IMR-90 (cell line): ENCODE measurements at regions not wholly inside any gene's neighbourhood (a gene's known extent, or its start where the extent isn't known, plus 50 kb on each side); places are given as distances from the start of the nearest gene placed in this dataset.

ENCODE experiments used
- ATAC-seq: fragments of 200-7000 bp; cut with Tn5 transposase; 2 replicates; pipeline ENCODE4 v1.9.1; 2020; ENCODE audit warnings: low read depth, mild to moderate bottlenecking, moderate library complexity
- BruUV-seq: library from RNA; stranded (reverse); fragments of 400-500 nt; replicated peaks from 2 replicates; lab custom pipeline; 2021; lab: Mats Ljungman, UMichigan
- CTCF ChIA-PET: fragments of 300-600 bp; formaldehyde crosslinking; extraction: SDS; loops from one replicate; lab custom pipeline; 2021; ENCODE audit warnings: antibody characterized with exemption; lab: Yijun Ruan, JAX
- POLR2A ChIA-PET: fragments of 300-600 bp; sonication (Branson Sonifier 250); formaldehyde crosslinking; loops from one replicate; lab custom pipeline; 2022; ENCODE audit warnings: antibody characterized with exemption; ENCODE audit not compliant: unreplicated experiment; lab: Charles Lee
- DNase-seq: peaks from one replicate; pipeline ENCODE4 v3.0.0; 2013
- H2AFZ ChIP-seq: replicated peaks from 2 replicates; pipeline ENCODE3; 2013; ENCODE audit warnings: low read length, mild to moderate bottlenecking; ENCODE audit not compliant: poor library complexity
- H2AK5ac ChIP-seq: 2 replicates; pipeline ENCODE4 v1.6.1; 2013; ENCODE audit warnings: low read depth, low read length, inconsistent platforms
- H2AK9ac ChIP-seq: replicated peaks from 2 replicates; pipeline ENCODE3; 2013; ENCODE audit warnings: mild to moderate bottlenecking, low read depth, low read length, moderate library complexity; ENCODE audit not compliant: poor library complexity
- H2BK120ac ChIP-seq: 2 replicates; pipeline ENCODE4 v1.6.1; 2013; ENCODE audit warnings: low read depth, low read length, inconsistent platforms
- H2BK15ac ChIP-seq: 3 replicates; pipeline ENCODE4 v1.6.1; 2013; ENCODE audit warnings: low read depth, low read length, inconsistent platforms
- H2BK20ac ChIP-seq: 2 replicates; pipeline ENCODE4 v1.6.1; 2013; ENCODE audit warnings: low read depth, mild to moderate bottlenecking, inconsistent platforms, low read length, moderate library complexity
- H2BK5ac ChIP-seq: 2 replicates; pipeline ENCODE4 v1.6.1; 2013; ENCODE audit warnings: mild to moderate bottlenecking, low read depth, low read length, inconsistent platforms; ENCODE audit not compliant: poor library complexity, severe bottlenecking
- H3K14ac ChIP-seq: replicated peaks from 2 replicates; pipeline ENCODE4 v1.6.1; 2013; ENCODE audit warnings: low read depth, low read length, inconsistent platforms
- H3K18ac ChIP-seq: 2 replicates; pipeline ENCODE4 v1.6.1; 2013; ENCODE audit warnings: low read depth, low read length, control low read depth
- H3K23ac ChIP-seq: 2 replicates; pipeline ENCODE4 v1.6.1; 2013; ENCODE audit warnings: low read depth, low read length, inconsistent platforms
- H3K27ac ChIP-seq: 2 replicates; pipeline ENCODE4 v1.5.1; 2013; ENCODE audit warnings: mild to moderate bottlenecking, control low read depth, low read length; ENCODE audit not compliant: insufficient read depth
- H3K27me3 ChIP-seq: 2 replicates; pipeline ENCODE4 v1.6.1; 2013; ENCODE audit warnings: low read length; ENCODE audit not compliant: control insufficient read depth, insufficient read depth
- H3K36me3 ChIP-seq: 2 replicates; pipeline ENCODE4 v1.6.1; 2013; ENCODE audit warnings: low read length, mixed read lengths; ENCODE audit not compliant: control insufficient read depth, insufficient read depth
- H3K4ac ChIP-seq: 2 replicates; pipeline ENCODE4 v1.6.1; 2013; ENCODE audit warnings: low read depth, low read length, inconsistent platforms
- H3K4me1 ChIP-seq: 2 replicates; pipeline ENCODE4 v1.6.1; 2013; ENCODE audit warnings: low read length, mixed read lengths; ENCODE audit not compliant: control insufficient read depth, insufficient read depth
- H3K4me2 ChIP-seq: 2 replicates; pipeline ENCODE4 v1.6.1; 2013; ENCODE audit warnings: low read depth, mild to moderate bottlenecking, control low read depth, low read length, moderate library complexity
- H3K4me3 ChIP-seq: 2 replicates; pipeline ENCODE4 v1.5.1; 2013; ENCODE audit warnings: low read depth, mild to moderate bottlenecking, control low read depth, low read length, moderate library complexity; ENCODE audit not compliant: insufficient read depth
- H3K56ac ChIP-seq: 2 replicates; pipeline ENCODE4 v1.6.1; 2013; ENCODE audit warnings: low read length, inconsistent platforms; ENCODE audit not compliant: insufficient read depth; ENCODE audit errors: extremely low read depth
- H3K79me1 ChIP-seq, 2 experiments: 2 replicates each; pipeline ENCODE4 v1.6.1; 2013; ENCODE audit warnings: low read length in 2 of 2, inconsistent platforms in 1 of 2, low read depth in 1 of 2
- H3K9ac ChIP-seq: 2 replicates; pipeline ENCODE4 v1.6.1; 2013; ENCODE audit warnings: low read depth, low read length, control low read depth
- H3K9me1 ChIP-seq: 2 replicates; pipeline ENCODE4 v1.6.1; 2013; ENCODE audit warnings: low read length, inconsistent platforms; ENCODE audit not compliant: insufficient read depth
- H3K9me3 ChIP-seq: 2 replicates; pipeline ENCODE4 v1.6.1; 2013; ENCODE audit warnings: low read length; ENCODE audit not compliant: control insufficient read depth, insufficient read depth
- H4K20me1 ChIP-seq: 2 replicates; pipeline ENCODE4 v1.6.1; 2013; ENCODE audit warnings: low read length, inconsistent platforms; ENCODE audit not compliant: insufficient read depth
- H4K5ac ChIP-seq: 2 replicates; pipeline ENCODE4 v1.6.1; 2013; ENCODE audit warnings: mild to moderate bottlenecking, low read depth, low read length, control low read depth
- H4K8ac ChIP-seq, 2 experiments: 2 replicates each; pipeline ENCODE4 v1.6.1; 2013; ENCODE audit warnings: low read depth in 2 of 2, low read length in 2 of 2, control low read depth in 1 of 2, inconsistent platforms in 1 of 2
- H4K91ac ChIP-seq: 2 replicates; pipeline ENCODE4 v1.6.1; 2013; ENCODE audit warnings: low read depth, low read length, inconsistent platforms; ENCODE audit not compliant: insufficient read depth
- BHLHE40 ChIP-seq: fragments of 150-350 bp; IDR thresholded peaks from 2 replicates; pipeline ENCODE4 v1.6.1; 2016; ENCODE audit warnings: mild to moderate bottlenecking, low read depth, low read length
- CEBPB ChIP-seq: IDR thresholded peaks from 2 replicates; pipeline ENCODE4 v1.6.1; 2012; ENCODE audit warnings: low read depth, low read length, improper control_type of control experiment
- CHD1 ChIP-seq: IDR thresholded peaks from 2 replicates; pipeline ENCODE4 v1.6.1; 2012; ENCODE audit warnings: low read depth, low read length, improper control_type of control experiment
- FOS ChIP-seq: fragments of 150-350 bp; IDR thresholded peaks from 2 replicates; pipeline ENCODE4 v1.6.1; 2016; ENCODE audit warnings: low read depth, low read length
- MAFK ChIP-seq: IDR thresholded peaks from 2 replicates; pipeline ENCODE4 v1.6.1; 2012; ENCODE audit warnings: low read depth, low read length, improper control_type of control experiment
- MAZ ChIP-seq: IDR thresholded peaks from 2 replicates; pipeline ENCODE4 v1.6.1; 2012; ENCODE audit warnings: low read depth, mild to moderate bottlenecking, low read length, improper control_type of control experiment, moderate library complexity, borderline replicate concordance
- MXI1 ChIP-seq: IDR thresholded peaks from 2 replicates; pipeline ENCODE4 v1.6.1; 2012; ENCODE audit warnings: low read depth, mild to moderate bottlenecking, low read length, moderate library complexity, borderline replicate concordance
- NFE2L2 ChIP-seq: fragments of 150-350 bp; IDR thresholded peaks from 2 replicates; pipeline ENCODE4 v1.6.1; 2016; ENCODE audit warnings: low read depth, mild to moderate bottlenecking, low read length
- RAD21 ChIP-seq: IDR thresholded peaks from 2 replicates; pipeline ENCODE4 v1.6.1; 2012; ENCODE audit warnings: low read length, improper control_type of control experiment
- RCOR1 ChIP-seq: IDR thresholded peaks from 2 replicates; pipeline ENCODE4 v1.6.1; 2012; ENCODE audit warnings: mild to moderate bottlenecking, low read length, improper control_type of control experiment; ENCODE audit not compliant: insufficient replicate concordance
- RFX5 ChIP-seq: IDR thresholded peaks from 2 replicates; pipeline ENCODE4 v1.8.0; 2012; ENCODE audit warnings: low read depth, mild to moderate bottlenecking, low read length, moderate library complexity
- SMC3 ChIP-seq: fragments of 150-350 bp; IDR thresholded peaks from 2 replicates; pipeline ENCODE4 v1.6.1; 2016; ENCODE audit warnings: low read depth, mild to moderate bottlenecking, antibody characterized with exemption, low read length, moderate library complexity
- WGBS, 2 experiments: methylation state at CpG; one replicate each; pipeline versions ENCODE4 v1.1.5 to v1.1.7; 2013; ENCODE audit warnings: missing lambda C conversion rate in 2 of 2; ENCODE audit not compliant: insufficient read length in 1 of 2; ENCODE audit errors: extremely low coverage in 2 of 2; 5-methylcytosine and 5-hydroxymethylcytosine counted together
- dilution Hi-C: fragments of 300-500 bp; cut with HindIII; formaldehyde crosslinking; loops from one replicate; pipeline ENCODE4 v1.14.3; 2018; ENCODE audit warnings: low sequenced_read_pairs; ENCODE audit not compliant: unreplicated experiment
- in situ Hi-C: fragments of 300-500 bp; cut with MboI; formaldehyde crosslinking; loops from 3 replicates; pipeline ENCODE4 v1.14.3; 2019; ENCODE audit warnings: low sequenced_read_pairs, inconsistent platforms, mixed read lengths
- intact Hi-C: fragments of 100-400 bp; cut with micrococcal nuclease; formaldehyde crosslinking; loops from 2 replicates; pipeline ENCODE4 v1.10.0; 2022
- TF ChIP-seq, protein P1 (sequence below): fragments of 150-350 bp; IDR thresholded peaks from 2 replicates; pipeline ENCODE4 v1.6.1; 2017; ENCODE audit warnings: mild to moderate bottlenecking, antibody characterized with exemption, low read length, low read depth
- TF ChIP-seq, protein P2 (sequence below): fragments of 150-350 bp; IDR thresholded peaks from 2 replicates; pipeline ENCODE4 v1.6.1; 2016; ENCODE audit warnings: low read depth, mild to moderate bottlenecking, low read length, moderate library complexity, borderline replicate concordance
- TF ChIP-seq, protein P3 (sequence below): conservative IDR thresholded peaks from 2 replicates; pipeline ENCODE4 v1.5.1; 2012; ENCODE audit warnings: mild to moderate bottlenecking, low read depth, low read length, improper control_type of control experiment

DNA sequence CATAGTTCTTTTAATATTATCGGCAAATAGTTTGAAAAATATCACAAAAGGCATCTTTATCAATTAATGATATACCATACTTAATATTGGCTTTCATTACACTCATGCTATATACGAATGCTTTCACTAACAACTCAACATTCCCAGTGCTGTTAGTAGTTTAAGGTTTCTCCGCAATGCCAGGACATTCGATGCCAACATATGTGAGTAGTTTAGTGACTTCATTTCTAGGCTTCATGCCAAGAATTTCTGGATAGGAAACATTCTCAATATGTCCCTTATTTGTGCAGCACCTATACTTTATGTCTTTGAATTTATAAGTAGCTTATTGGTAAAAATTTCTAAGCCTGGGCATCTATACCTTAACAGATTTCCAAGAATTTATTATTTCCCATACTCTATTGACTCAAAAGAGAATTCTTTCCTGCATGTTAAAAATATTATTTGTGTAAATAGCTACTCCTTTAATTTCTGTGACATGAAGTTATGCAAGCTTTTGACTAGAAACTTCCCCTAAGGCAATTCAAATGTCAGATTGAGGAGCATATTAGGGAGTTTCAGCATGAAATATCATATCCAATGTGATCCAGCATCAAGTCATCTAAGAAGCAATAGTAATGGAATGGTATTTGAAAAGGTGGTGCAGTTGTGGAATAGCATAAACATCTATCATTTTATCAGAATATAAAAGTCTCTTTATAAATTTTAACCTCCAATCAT lies 236.0 kb upstream of the STXBP5 start:
- BruUV-seq, result no TSS peak
- DNase-seq (peak; percentile 84), ATAC-seq (peak; percentile 71)
- no peak overlapping the region for H2BK120ac ChIP-seq
- no peaks in the 10 kb centered on the region for H3K79me1 ChIP-seq
- H2BK5ac ChIP-seq, result no peak overlapping the region
- H3K4ac ChIP-seq, result no peak overlapping the region
- no peak overlapping the region for H3K23ac ChIP-seq
- H3K27ac ChIP-seq, result no peak overlapping the region
- no peak overlapping the region for H3K4me3 ChIP-seq
- H2AK9ac ChIP-seq, result no peak overlapping the region
- ChIA-PET POLR2A (no interaction called here), CTCF (interaction anchor here (0.6 kb wide), 1 partner anchor 39 kb away, joined by 3 read pairs; no protein-coding TSS in a partner anchor)
- H3K14ac ChIP-seq, result no peak overlapping the region
- H2AFZ ChIP-seq, result no peak overlapping the region
- no peak overlapping the region for H3K9ac ChIP-seq
- no peak overlapping the region for H3K18ac ChIP-seq
- WGBS, 2 experiments, result no CpG with 5 or more reads among the region's 4 CpGs
- intact Hi-C loops, result no loop called here
- no peak overlapping the region for H3K4me2 ChIP-seq
- no peak overlapping the region for H2AK5ac ChIP-seq
- no peak overlapping the region for H2BK20ac ChIP-seq
- in situ Hi-C loops, result no loop called here
- no peaks in the 10 kb centered on the region for H4K20me1 ChIP-seq
- H2BK15ac ChIP-seq, result no peak overlapping the region
- H3K9me3 ChIP-seq, result peaks cover 13% of the 10 kb centered on the region
- no peaks in the 10 kb centered on the region for H3K27me3 ChIP-seq
- dilution Hi-C loops, result no loop called here
- no peak overlapping the region for H3K56ac ChIP-seq
- no peak overlapping the region for H4K8ac ChIP-seq
- TF ChIP-seq RCOR1 (no peak), MAZ (no peak), NFE2L2 (no peak), MAFK (no peak), SMC3 (no peak), MXI1 (no peak), FOS (no peak), CHD1 (no peak), BHLHE40 (no peak), RAD21 (no peak), CEBPB (no peak), RFX5 (no peak)
- TF ChIP-seq, protein P1, sequence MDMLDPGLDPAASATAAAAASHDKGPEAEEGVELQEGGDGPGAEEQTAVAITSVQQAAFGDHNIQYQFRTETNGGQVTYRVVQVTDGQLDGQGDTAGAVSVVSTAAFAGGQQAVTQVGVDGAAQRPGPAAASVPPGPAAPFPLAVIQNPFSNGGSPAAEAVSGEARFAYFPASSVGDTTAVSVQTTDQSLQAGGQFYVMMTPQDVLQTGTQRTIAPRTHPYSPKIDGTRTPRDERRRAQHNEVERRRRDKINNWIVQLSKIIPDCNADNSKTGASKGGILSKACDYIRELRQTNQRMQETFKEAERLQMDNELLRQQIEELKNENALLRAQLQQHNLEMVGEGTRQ, result no peak
- TF ChIP-seq, protein P2, sequence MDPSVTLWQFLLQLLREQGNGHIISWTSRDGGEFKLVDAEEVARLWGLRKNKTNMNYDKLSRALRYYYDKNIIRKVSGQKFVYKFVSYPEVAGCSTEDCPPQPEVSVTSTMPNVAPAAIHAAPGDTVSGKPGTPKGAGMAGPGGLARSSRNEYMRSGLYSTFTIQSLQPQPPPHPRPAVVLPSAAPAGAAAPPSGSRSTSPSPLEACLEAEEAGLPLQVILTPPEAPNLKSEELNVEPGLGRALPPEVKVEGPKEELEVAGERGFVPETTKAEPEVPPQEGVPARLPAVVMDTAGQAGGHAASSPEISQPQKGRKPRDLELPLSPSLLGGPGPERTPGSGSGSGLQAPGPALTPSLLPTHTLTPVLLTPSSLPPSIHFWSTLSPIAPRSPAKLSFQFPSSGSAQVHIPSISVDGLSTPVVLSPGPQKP, result no peak
- TF ChIP-seq, protein P3, sequence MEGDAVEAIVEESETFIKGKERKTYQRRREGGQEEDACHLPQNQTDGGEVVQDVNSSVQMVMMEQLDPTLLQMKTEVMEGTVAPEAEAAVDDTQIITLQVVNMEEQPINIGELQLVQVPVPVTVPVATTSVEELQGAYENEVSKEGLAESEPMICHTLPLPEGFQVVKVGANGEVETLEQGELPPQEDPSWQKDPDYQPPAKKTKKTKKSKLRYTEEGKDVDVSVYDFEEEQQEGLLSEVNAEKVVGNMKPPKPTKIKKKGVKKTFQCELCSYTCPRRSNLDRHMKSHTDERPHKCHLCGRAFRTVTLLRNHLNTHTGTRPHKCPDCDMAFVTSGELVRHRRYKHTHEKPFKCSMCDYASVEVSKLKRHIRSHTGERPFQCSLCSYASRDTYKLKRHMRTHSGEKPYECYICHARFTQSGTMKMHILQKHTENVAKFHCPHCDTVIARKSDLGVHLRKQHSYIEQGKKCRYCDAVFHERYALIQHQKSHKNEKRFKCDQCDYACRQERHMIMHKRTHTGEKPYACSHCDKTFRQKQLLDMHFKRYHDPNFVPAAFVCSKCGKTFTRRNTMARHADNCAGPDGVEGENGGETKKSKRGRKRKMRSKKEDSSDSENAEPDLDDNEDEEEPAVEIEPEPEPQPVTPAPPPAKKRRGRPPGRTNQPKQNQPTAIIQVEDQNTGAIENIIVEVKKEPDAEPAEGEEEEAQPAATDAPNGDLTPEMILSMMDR, result no peak
- H3K4me1 ChIP-seq, result peaks cover 2% of the 10 kb centered on the region; the same call in 1 of the 2 replicates
- no peak overlapping the region for H4K91ac ChIP-seq
- H4K5ac ChIP-seq, result no peak overlapping the region
- no peaks in the 10 kb centered on the region for H3K9me1 ChIP-seq
- no peaks in the 10 kb centered on the region for H3K36me3 ChIP-seq
